ENCODE measurements at regions not wholly inside any gene's neighbourhood (a gene's known extent, or its start where the extent isn't known, plus 50 kb on each side); places are given as distances from the start of the nearest gene placed in this dataset.

DNA sequence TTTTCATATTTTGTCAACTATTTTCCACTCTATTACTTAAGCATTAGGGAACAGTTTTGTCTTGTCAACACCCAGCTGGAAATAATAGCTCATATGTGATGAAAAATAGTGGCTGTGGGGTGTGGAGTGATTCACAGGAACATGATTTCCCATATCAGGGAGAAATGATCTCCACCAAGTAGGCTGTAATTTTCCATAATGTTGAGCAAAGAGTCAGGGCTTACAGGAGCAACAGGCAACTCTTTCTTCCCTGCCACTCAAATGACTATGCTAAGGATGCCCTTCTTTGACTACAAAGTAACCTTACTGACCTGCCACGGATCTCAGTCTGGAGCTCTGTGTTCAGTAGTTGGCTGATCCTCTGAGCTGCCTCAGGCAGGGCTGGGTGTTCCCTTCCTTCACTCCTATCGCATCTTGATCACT is 90.0 kb upstream of the GATB start:
- TF ChIP-seq, protein P1, sequence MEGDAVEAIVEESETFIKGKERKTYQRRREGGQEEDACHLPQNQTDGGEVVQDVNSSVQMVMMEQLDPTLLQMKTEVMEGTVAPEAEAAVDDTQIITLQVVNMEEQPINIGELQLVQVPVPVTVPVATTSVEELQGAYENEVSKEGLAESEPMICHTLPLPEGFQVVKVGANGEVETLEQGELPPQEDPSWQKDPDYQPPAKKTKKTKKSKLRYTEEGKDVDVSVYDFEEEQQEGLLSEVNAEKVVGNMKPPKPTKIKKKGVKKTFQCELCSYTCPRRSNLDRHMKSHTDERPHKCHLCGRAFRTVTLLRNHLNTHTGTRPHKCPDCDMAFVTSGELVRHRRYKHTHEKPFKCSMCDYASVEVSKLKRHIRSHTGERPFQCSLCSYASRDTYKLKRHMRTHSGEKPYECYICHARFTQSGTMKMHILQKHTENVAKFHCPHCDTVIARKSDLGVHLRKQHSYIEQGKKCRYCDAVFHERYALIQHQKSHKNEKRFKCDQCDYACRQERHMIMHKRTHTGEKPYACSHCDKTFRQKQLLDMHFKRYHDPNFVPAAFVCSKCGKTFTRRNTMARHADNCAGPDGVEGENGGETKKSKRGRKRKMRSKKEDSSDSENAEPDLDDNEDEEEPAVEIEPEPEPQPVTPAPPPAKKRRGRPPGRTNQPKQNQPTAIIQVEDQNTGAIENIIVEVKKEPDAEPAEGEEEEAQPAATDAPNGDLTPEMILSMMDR (IDR thresholded peaks at IDR 0.05; ENCODE audit: poor library complexity) = no peak
- TF ChIP-seq EZH2 (IDR thresholded peaks at IDR 0.05; ENCODE audit: borderline replicate concordance) = no peak

All from hepatocyte (in vitro differentiated cells).